Adrenal gland (tissue), 5 donors: ENCODE measurements at regions not wholly inside any gene's neighbourhood (a gene's known extent, or its start where the extent isn't known, plus 50 kb on each side); places are given as distances from the start of the nearest gene placed in this dataset.

Experiments
- POLR2A ChIP-seq, 2 donors: fragments of 450-650 bp; IDR thresholded peaks; one replicate each; pipeline ENCODE4 v1.6.1; 2017; ENCODE audit warnings: antibody characterized with exemption in 2 of 2, mild to moderate bottlenecking in 2 of 2, moderate library complexity in 1 of 2
- TF ChIP-seq, protein P1 (sequence below), 6 experiments: fragments of 450-650 bp in 4 of 6; fragments of 200-600 bp in 2 of 6; sonication (generic) in 1 of 6; IDR thresholded peaks; 1 replicate in 5 of 6; 2 replicates in 1 of 6; pipeline versions ENCODE4 v1.5.1 to v1.8.0; 2016 to 2021; ENCODE audit warnings: antibody characterized with exemption in 6 of 6, mild to moderate bottlenecking in 2 of 6, moderate library complexity in 1 of 6
- donor health status: DM: no; HTN: no; CAD: no.

DNA sequence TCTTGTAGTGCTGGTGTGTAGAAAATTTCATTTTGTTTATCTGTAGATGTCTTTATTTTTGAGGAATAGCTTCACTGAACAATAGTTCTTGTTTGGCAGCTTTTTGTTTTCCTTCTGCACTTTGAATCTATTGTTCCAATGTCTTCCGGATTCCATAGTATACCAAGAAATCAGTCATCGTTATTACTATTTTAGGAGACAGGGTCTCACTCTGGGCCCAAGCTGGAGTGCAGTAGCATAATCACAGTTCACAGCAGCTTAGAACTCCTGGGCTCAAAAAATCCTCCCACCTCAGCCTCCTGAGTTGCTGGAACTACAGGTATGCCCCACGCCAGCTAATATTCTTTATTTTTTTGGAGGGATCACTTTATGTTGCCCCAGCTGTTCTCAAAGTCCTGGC, 67.7 kb upstream of the RGS2 start:
- TF ChIP-seq, protein P1, sequence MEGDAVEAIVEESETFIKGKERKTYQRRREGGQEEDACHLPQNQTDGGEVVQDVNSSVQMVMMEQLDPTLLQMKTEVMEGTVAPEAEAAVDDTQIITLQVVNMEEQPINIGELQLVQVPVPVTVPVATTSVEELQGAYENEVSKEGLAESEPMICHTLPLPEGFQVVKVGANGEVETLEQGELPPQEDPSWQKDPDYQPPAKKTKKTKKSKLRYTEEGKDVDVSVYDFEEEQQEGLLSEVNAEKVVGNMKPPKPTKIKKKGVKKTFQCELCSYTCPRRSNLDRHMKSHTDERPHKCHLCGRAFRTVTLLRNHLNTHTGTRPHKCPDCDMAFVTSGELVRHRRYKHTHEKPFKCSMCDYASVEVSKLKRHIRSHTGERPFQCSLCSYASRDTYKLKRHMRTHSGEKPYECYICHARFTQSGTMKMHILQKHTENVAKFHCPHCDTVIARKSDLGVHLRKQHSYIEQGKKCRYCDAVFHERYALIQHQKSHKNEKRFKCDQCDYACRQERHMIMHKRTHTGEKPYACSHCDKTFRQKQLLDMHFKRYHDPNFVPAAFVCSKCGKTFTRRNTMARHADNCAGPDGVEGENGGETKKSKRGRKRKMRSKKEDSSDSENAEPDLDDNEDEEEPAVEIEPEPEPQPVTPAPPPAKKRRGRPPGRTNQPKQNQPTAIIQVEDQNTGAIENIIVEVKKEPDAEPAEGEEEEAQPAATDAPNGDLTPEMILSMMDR (IDR thresholded peaks at IDR 0.05) = no peak
- no peak for TF ChIP-seq POLR2A (IDR thresholded peaks at IDR 0.05)
